ENCODE measurements at regions not wholly inside any gene's neighbourhood (a gene's known extent, or its start where the extent isn't known, plus 50 kb on each side); places are given as distances from the start of the nearest gene placed in this dataset.

- TF ChIP-seq EP300 (IDR thresholded peaks at IDR 0.05) = no peak
- TF ChIP-seq, protein P1, sequence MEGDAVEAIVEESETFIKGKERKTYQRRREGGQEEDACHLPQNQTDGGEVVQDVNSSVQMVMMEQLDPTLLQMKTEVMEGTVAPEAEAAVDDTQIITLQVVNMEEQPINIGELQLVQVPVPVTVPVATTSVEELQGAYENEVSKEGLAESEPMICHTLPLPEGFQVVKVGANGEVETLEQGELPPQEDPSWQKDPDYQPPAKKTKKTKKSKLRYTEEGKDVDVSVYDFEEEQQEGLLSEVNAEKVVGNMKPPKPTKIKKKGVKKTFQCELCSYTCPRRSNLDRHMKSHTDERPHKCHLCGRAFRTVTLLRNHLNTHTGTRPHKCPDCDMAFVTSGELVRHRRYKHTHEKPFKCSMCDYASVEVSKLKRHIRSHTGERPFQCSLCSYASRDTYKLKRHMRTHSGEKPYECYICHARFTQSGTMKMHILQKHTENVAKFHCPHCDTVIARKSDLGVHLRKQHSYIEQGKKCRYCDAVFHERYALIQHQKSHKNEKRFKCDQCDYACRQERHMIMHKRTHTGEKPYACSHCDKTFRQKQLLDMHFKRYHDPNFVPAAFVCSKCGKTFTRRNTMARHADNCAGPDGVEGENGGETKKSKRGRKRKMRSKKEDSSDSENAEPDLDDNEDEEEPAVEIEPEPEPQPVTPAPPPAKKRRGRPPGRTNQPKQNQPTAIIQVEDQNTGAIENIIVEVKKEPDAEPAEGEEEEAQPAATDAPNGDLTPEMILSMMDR (IDR thresholded peaks at IDR 0.05) = no peak
- no peak for TF ChIP-seq POLR2A (IDR thresholded peaks at IDR 0.05)
- TF ChIP-seq POLR2AphosphoS5 (IDR thresholded peaks at IDR 0.05) = no peak
Observed at GRCh38 chr15:59906046-59906445, 98.1 kb upstream of the FOXB1 start.
